ENCODE measurements at regions not wholly inside any gene's neighbourhood (a gene's known extent, or its start where the extent isn't known, plus 50 kb on each side); places are given as distances from the start of the nearest gene placed in this dataset.
A peak's percentile ranks its signal among the peaks of the same experiment; 100 is the strongest.
"Not testable (repeated sequence)": the region's sequence is repeated elsewhere in the genome, so short reads cannot be mapped to it uniquely, and the experiment has no call there.

- DNase-seq, result peak; percentile 93
These were observed 178.6 kb downstream of the ZNF674 start for GRCh38 chrX:46366381-46367207.

GRCh38 chrX:46354481-46354880 is 190.7 kb downstream of the ZNF674 start:
- DNase-seq, result no peak

- DNase-seq, result no peak
These were observed 203.4 kb downstream of the ZNF674 start for GRCh38 chrX:46341767-46342322.

- DNase-seq, result no peak
These were observed 204.5 kb downstream of the ZNF674 start for GRCh38 chrX:46340696-46341095.

- DNase-seq, result no peak
These were observed 211.7 kb downstream of the ZNF674 start for GRCh38 chrX:46333550-46333949.

- no peak for DNase-seq
These were observed 214.2 kb downstream of the ZNF674 start for GRCh38 chrX:46330981-46331380.

- no peak for DNase-seq
These were observed 214.7 kb downstream of the ZNF674 start for GRCh38 chrX:46330513-46330912.

- DNase-seq, result no peak
These were observed 217.1 kb downstream of the ZNF674 start for GRCh38 chrX:46328133-46328532.

GRCh38 chrX:46327566-46328115 is 217.6 kb downstream of the ZNF674 start:
- no peak for DNase-seq

- DNase-seq, result no peak
These were observed 219.1 kb downstream of the ZNF674 start for GRCh38 chrX:46326161-46326560.

GRCh38 chrX:46325312-46325877 is 219.8 kb downstream of the ZNF674 start:
- no peak for DNase-seq

GRCh38 chrX:46324166-46324565 is 221.1 kb downstream of the ZNF674 start:
- no peak for DNase-seq

- DNase-seq, result not testable (repeated sequence)
These were observed 222.3 kb downstream of the ZNF674 start for GRCh38 chrX:46322929-46323328.

GRCh38 chrX:46321676-46322075 is 223.5 kb downstream of the ZNF674 start:
- no peak for DNase-seq

- no peak for DNase-seq
These were observed 225.5 kb downstream of the ZNF674 start for GRCh38 chrX:46319750-46320149.

GRCh38 chrX:46318551-46318950 is 226.7 kb downstream of the ZNF674 start:
- DNase-seq, result no peak

- DNase-seq, result no peak
These were observed 228.1 kb downstream of the ZNF674 start for GRCh38 chrX:46317163-46317562.

GRCh38 chrX:46311581-46312120 is 233.6 kb downstream of the ZNF674 start:
- DNase-seq, result no peak

GRCh38 chrX:46310815-46311497 is 234.3 kb downstream of the ZNF674 start:
- no peak for DNase-seq

- DNase-seq, result no peak
These were observed 237.1 kb downstream of the ZNF674 start for GRCh38 chrX:46308110-46308509.

- no peak for DNase-seq
These were observed 239.1 kb downstream of the ZNF674 start for GRCh38 chrX:46306103-46306502.

GRCh38 chrX:46305431-46305830 is 239.8 kb downstream of the ZNF674 start:
- no peak for DNase-seq

GRCh38 chrX:46301903-46302302 is 243.3 kb downstream of the ZNF674 start:
- no peak for DNase-seq

All from NCI-H82 (cell line).